Thyroid gland (tissue), 4 donors: ENCODE measurements at regions not wholly inside any gene's neighbourhood (a gene's known extent, or its start where the extent isn't known, plus 50 kb on each side); places are given as distances from the start of the nearest gene placed in this dataset.

Source experiments
- POLR2A ChIP-seq, 2 donors: fragments of 450-650 bp; IDR thresholded peaks; one replicate each; pipeline ENCODE4 v1.6.1; 2017; ENCODE audit warnings: antibody characterized with exemption in 2 of 2, mild to moderate bottlenecking in 2 of 2, moderate library complexity in 1 of 2
- TF ChIP-seq, protein P1 (sequence below), 6 experiments: fragments of 200-600 bp in 3 of 6; fragments of 450-650 bp in 3 of 6; sonication (generic) in 3 of 6; IDR thresholded peaks; one replicate each; pipeline ENCODE4 v1.5.1; 2016 to 2019; ENCODE audit warnings: antibody characterized with exemption in 6 of 6, mild to moderate bottlenecking in 2 of 6, inconsistent platforms in 1 of 6, moderate library complexity in 1 of 6

- TF ChIP-seq POLR2A (IDR thresholded peaks at IDR 0.05) = no peak
- TF ChIP-seq, protein P1, sequence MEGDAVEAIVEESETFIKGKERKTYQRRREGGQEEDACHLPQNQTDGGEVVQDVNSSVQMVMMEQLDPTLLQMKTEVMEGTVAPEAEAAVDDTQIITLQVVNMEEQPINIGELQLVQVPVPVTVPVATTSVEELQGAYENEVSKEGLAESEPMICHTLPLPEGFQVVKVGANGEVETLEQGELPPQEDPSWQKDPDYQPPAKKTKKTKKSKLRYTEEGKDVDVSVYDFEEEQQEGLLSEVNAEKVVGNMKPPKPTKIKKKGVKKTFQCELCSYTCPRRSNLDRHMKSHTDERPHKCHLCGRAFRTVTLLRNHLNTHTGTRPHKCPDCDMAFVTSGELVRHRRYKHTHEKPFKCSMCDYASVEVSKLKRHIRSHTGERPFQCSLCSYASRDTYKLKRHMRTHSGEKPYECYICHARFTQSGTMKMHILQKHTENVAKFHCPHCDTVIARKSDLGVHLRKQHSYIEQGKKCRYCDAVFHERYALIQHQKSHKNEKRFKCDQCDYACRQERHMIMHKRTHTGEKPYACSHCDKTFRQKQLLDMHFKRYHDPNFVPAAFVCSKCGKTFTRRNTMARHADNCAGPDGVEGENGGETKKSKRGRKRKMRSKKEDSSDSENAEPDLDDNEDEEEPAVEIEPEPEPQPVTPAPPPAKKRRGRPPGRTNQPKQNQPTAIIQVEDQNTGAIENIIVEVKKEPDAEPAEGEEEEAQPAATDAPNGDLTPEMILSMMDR (IDR thresholded peaks at IDR 0.05) = no peak
Observed at GRCh38 chr18:75977081-75977480, 518.0 kb downstream of the ZNF516 start.
